G401 (cell line): ENCODE measurements at regions not wholly inside any gene's neighbourhood (a gene's known extent, or its start where the extent isn't known, plus 50 kb on each side); places are given as distances from the start of the nearest gene placed in this dataset.

ENCODE experiments used
- DNase-seq: peaks from one replicate; pipeline ENCODE4 v3.0.0-alpha.2; 2015; ENCODE audit warnings: low spot score
- in situ Hi-C: cut with HindIII; loops from 2 replicates; pipeline ENCODE4 v1.10.0; 2016; ENCODE audit warnings: low sequenced_read_pairs, mixed read lengths

DNA sequence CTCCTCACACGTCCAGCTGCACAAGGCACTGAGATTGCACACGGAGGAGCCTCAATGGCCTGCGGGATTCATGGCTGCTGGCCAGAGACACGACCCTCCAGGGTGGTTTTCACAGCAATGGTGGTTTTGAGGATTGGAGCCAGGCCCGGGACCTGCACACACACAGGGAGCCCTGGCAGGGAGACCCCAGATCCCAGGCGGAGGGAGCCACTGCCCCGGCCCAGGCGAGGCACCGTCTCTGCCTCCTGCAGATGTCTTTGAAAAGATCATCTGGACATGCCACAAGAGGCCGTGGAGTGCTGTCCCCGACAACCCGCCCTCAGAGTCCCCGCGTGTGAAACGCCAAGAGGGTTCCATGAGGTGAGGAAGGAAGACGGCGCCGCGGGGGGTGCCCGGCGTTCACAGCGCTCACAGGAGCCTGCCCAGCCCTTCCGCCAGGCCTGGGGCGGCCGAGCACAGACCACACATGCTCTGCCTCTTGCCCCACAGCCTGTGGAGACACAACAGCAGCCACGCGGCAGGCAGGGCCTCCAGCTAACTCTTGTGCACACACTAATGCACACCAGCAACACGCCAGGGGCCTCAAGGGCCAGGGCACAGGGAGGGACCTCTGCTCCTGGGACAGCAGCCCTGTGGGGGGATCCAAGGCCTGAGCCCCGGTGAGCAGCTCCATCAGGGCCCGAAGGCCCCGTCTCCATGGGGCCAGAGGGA, 72.8 kb upstream of the CTDP1 start:
- in situ Hi-C loops = no loop called here
- DNase-seq = no peak

DNA sequence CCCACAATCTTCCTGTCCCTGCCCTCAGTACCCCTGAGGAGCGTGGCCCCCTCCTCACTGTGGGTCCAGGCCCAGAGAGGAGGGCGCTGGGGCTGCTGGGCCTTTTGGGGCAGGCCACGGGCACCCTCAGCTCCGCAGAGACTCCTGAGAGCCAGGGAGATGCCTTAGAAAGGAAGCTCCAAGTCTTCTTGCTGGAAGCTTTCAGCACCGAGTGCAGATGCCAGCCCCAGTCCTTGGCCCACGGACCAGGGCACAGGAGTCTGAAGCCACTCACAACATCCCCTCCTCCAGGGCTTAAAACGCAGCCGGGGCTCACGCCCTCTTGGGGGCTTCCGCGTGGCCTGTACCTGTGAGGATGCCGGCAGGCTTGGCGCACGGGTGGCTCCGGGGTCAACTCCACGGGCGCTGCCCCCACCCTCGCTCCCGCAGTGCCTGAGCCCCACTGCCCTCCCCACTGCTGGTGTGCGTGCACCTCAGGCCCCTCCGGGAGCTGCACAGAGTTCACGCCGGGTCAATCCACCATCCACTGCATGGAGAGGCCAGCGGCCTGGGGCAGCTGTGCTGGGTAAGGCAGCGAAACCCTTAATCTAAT, 72.1 kb upstream of the CTDP1 start:
- in situ Hi-C loops = no loop called here
- no peak for DNase-seq

DNA sequence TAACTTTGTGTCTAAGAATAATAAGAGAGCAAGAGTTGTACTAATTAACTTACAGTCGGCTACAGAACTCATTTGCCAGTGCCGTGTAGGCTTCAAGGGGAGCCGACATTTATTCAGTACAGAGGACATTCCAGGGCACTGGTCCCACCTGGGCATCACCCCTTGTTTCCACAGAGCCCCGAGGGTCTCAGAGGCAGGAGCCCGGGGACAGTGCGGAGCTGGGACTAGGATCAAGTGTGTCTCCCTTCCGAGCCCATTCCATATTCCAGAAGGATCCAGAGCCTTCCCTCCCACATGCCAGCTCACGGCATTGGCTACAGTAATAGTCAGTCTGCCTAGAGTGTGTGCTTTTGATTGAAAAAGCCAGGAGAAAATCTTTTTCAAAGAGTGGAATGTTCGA, 71.5 kb upstream of the CTDP1 start:
- in situ Hi-C loops = no loop called here
- no peak for DNase-seq

DNA sequence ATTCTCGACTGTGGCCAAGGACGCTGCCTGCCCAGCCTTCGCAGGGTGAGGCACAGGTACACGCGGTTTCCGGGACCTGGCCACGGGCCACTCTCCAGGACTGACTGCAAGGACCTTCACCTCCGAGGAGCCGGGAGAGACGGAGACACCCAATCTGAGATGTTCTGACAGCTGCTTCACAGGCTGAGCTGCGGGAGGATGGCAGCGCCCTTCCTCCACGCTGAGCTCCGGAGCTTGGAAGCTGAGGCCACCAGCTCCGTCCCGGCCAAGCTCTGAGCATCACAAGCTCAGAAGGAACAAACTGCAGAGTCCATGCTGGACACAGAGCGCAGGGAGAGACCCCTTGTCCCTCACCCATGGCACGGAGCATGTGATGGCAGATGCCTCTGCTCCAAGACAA, 71.1 kb upstream of the CTDP1 start:
- in situ Hi-C loops = no loop called here
- DNase-seq = no peak

DNA sequence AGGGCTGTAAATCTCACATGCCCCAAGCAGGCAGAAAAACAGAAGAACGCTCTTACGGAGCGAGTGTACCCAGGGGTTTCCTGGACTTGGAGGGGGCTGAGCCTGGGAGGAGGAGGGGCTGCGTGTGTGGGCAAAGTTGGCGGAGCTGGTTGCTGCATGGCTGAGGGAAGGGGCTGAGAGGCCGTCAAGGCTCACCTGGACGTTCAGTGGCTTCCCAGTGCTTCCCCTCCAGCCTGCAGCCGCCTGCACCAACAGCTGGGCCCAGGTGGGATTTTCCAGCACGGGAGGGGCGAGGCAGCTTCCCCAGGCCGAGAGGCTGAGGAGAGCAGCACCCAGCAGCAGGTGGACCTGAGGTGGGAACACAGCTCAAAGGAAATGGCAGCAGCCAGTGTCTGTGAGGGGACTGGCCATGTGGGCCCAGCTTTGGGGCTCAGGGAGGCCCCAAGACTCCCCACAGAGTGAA, 70.6 kb upstream of the CTDP1 start:
- DNase-seq = no peak
- in situ Hi-C loops = no loop called here

DNA sequence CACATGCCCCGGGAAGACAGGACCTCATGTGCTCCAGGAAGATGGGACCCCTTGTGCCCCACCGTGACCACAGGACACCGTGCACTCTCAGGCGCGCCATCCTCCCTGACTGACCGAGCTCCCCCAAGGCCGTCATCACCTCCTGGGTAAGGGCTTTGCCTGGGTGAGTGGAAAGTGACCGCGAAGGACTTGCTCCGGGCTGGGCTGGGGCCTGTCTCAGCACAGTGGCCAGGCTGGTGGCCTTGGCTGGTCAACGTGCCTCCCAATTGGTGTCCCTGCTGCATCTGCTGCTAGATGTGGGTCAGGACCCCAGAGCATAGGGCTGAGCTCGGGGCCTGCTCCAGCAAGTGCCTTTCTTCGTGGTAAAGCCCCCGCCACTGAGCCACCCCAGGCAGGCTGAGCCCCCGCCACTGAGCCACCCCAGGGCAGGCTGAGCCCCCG, 69.7 kb upstream of the CTDP1 start:
- in situ Hi-C loops = no loop called here
- no peak for DNase-seq

DNA sequence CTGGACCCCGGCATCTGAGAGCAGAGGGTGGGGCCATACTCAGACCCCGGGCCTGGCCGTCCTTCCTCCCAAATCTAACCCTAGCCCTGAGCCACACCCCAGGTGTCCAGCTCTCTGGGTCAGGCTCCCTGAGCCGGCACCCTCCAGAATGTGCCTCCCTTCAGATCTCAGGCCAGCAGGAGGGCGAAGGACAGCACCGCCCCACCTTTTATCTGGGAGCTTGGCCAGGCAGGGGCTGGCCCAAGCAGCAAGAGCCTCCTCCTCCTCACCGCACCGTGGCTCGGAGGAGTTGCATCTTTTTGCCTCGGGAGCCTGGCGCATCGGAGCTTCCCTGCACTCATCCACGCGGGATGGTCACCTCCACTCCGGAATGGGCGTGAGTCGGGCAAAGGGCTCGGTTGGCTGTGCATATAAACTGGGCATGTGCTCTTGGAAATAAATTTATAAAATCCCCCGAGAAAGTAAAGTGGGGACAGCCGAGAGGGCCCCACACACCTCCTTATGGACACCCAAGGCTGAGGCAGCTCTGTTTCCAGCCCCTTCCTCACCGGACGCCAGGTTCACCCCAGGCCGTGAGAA, 69.1 kb upstream of the CTDP1 start:
- in situ Hi-C loops = no loop called here
- DNase-seq = no peak

DNA sequence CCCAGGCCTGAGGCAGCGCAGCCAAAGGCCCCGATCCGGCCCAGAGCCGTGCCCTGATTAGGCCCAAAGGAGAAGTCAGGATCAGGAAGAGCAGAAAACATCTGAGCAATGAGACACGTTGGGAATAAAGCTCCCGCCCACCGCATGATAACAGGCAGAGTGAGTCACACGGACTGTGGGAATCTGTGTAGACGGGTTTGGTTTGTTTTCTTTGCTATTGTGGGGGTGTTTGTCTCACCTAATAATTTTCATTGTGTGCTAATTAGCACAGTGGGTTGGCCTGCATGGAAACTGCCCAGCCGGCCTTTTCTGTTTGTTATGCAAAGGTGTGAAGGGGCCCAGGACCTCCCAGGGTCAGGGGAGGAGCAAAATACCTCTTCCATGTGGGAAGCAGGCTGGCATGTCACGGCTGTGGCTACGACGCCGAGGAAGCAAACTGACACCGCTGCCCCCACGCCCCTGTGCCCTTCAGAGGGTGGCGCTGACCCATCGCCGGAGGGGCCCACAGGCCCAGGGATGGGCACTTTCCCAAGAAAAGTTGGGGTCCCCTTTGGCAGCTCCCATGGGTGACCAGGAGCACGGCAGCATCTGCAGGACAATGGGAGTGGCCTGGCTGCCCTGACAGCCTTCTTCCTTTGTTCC, 68.4 kb upstream of the CTDP1 start:
- in situ Hi-C loops = no loop called here
- no peak for DNase-seq

DNA sequence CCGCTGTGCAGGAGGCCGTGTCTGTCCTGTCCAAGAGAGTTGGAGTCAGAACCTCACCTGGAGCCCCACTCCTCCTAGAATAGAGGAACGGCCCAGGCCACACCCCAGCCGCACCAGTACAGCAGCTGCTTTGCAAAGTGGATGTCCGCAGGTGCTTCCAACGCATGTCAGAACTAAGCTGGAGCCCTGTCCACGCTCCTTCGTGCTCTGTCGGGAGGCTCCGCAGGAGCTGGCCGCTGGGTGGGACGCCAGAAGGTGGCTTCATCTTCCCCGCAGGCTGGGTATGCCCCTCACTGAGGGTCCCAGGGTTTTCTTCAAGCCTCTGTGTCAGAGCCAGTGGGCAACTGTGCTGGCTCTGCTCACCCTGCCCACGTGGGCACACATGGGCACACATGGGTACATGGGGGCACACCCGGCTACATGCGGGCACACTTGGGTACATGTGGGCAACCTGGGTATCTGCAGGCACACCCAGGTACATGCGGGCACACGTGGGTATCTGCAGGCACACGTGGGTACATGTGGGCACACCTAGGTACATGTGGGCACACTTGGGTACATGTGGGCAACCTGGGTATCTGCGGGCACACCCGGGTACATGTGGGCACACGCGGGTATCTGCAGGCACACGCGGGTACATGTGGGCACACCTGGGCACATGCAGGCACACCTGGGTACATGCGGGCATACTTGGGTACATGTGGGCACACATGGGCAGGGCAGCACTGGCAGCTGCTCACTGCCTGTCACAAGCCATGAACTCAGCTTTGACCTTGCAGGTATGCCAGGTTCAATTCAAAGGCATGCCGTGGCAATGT, 67.1 kb upstream of the CTDP1 start:
- in situ Hi-C loops = no loop called here
- no peak for DNase-seq

DNA sequence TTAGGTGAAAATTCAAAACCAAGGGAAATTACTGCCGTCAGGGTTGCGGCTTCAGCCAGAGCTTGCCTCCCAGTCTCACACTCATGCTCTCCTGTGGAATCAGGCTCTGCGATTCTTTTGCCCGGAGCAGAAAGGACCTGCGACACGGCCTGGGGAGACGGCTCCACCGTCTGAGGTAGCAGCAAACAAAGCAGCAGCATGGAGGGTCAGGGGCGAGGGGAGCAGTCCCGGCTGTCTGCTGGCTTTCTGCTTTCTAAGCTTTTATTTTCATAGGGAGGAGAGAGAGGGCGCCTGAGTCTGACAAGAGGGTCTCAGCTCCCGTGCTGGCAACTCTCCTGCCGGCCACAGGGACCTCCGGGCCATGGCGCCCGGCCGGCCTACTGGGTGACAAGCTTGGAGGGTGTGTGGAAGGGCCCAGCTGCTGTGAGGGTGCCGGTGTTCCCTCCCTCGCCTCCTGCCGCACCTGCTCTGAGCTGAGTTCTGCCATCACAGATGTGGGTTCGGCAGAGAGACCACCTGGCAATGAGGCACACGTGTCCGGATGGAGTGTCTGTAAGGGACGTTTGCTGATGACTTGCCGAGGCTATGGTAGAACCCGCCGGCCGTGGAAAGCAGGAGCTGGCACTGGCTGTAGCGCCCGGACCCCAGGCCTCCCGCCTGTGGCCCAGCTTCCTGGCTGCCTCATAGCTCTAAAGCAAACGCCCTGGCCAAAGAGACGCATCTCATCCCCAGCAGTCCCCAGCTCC, 66.2 kb upstream of the CTDP1 start:
- in situ Hi-C loops = no loop called here
- no peak for DNase-seq

DNA sequence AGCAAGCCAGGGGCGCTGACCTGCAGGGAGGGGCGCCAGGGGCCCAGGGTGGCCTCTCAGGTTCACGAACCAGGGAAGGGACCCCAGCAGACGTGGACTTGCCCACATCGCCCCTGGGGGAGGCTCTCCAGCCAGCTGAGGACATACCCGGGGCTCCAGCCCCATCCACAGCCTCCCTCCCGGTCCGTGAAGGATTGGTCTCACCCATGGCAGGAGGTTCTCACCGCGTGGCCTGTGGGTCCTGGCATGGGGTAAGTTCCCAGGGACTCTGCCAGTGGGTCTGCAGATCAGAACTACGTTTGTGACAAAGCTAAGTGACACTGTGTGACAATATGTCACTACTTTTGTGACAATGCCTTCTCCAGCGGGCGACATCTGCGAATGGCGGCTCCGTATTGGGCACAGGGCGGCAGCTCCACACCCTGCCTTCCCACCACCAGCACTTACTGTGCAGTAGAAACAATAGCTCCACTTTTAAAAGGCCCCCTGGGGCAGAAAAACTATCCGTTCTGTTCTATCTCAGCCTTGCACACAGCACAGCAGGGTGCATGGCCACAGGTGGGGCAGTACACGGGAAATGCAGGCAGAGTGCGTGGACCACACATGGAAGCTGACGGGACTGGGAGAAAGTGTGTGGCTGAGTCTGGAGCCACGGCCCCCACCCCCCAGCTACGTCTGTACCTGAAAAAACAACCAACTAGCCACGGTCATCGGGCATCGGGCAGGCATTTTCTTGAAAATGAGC, 65.2 kb upstream of the CTDP1 start:
- DNase-seq = no peak
- in situ Hi-C loops = no loop called here

DNA sequence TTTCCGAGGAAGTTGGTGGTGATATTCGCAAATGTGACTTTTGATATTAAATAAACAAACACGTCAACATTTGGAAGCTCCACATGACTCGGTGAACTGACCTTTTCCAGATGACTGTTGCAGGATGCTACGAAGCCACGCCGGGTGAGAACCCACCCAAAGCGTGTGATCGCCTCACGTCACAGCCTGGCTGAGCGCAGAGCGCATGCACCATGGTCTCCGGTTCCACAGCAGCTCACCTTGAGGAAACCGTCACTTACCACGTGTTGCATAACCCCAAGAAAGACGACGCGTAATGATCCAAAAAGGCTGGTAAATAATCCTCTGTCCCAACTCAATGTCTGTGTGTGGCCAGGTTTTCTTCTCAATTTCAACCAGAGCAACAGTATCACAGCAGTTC, 64.5 kb upstream of the CTDP1 start:
- no peak for DNase-seq
- in situ Hi-C loops = no loop called here

DNA sequence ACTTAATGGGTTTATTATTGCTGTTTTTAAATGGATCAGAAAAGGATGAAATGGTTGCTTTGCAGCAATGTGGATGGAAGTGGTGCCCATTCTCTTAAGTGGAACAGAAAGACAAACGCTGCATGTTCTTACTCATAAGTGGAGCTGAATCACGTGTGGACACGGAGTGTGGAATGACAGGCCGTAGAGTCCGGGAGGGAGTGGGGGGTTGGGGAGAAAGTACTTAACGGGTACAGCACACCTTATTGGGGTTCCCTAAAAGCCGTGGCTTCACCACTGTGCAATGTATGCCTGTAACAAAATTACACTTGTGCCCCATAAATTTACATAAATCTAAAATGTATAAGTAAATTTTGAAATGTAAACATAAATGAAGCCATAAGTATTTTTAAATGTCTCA, 64.0 kb upstream of the CTDP1 start:
- in situ Hi-C loops = no loop called here
- no peak for DNase-seq

DNA sequence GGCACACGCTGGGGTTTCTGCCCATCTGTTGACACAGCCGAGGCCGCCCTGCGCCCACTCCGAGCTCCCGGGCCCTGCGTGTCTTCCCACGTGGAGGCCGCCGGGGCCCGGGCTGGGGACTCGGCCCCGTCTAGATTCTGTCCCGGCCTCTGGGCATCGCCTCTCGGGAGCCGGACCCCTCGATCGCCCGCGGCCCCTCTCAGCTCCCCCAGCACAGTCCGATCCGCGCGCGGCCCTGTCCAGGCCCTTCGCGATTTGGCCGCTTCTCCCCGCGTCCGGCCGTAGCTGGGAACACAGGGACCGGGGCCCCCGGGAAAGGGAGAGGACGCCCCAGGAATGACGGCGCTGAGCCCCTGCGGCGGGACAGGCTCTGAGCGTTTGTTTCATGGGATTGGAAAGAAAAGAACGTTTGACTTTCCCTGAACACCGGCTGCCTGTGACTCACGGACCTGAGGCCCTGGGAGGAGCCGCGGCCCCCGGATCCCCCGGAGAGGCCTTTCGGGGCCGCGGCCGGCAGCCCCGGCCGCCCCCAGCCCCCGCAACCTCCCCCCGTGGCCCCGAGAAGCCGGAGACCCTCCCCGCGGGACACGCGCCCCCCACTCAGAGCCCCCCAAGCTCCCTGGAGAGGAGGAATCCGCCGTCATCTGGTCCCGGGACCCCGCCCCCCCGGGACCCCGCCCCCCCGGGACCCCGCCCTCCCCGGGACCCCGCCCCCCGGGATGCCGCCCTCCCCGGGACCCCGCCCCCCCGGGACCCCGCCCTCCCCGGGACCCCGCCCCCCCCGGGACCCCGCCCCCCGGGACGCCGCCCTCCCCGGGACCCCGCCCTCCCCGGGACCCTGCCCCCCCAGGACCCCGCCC, 62.7 kb upstream of the CTDP1 start:
- in situ Hi-C loops = no loop called here

DNA sequence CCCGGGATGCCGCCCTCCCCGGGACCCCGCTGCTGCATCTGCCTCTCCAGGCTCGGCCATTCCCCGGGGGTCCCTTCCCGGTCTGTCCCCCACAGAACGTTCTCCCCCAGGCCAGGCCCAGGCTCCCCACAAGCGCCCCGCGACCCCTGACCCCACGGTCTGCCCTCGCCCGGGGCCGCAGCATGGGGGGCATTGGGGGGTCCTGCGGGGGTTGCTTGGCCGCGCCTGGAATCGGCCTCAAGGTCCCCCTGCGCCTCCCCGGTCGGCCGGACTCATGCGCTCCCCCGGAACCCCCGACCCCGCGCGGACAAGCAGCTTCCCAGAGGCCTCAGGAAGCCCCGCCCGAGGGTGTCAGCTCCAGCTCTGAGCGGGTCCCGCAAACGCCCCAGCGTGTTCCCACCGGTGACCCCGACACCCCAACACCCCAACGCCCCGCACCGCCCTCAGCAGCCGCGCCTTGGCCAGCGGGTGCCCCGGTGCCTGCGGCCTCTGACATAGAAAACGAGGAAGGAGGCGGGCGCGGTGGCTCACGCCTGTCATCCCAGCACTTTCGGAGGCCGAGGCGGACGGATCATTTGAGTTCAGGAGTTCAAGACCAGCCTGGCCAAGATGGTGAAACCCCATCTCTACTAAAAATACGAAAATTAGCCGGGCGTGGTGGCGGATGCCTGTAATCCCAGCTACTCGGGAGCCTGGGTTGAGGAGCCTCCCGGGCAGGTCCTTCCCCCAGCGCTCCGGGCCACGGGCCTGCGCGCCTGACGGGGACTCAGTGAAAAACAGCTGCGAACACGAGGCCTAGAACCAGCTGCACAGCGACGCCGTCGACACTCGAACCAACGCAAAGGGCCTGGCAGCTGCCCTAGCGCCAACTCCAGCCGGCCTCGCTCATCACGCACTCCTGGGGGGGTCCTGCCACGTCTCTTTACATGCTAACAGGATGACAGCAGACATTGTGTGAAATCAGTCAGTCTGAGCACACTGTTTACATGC, 61.8 kb upstream of the CTDP1 start:
- DNase-seq = no peak
- in situ Hi-C loops = no loop called here

More for the DNA sequence above, 62.7 kb upstream of the CTDP1 start:
- no peak for DNase-seq

DNA sequence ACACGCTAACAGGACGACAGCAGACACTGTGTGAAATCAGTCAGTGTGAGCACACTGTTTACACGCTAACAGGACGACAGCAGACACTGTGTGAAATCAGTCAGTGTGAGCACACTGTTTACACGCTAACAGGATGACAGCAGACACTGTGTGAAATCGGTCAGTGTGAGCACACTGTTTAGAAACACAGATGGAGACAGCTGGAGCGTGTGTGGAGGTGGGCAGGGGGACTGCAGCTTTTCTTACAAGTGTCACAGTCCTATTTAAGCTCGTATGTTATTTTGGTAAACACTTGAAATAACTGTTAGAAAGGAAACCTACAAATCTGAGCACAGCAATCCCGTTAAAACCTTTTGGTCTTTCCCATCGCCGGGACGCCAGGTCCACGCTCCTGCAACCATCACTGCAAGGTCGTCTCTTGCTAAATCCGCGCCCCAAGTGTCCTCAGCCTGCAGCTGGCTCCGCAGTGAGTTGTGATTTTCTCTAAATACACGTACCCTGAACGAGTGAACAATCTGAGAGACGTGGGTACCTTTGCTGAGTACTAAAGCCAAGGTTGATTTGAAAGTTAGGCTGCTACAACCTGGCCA, 58.9 kb upstream of the CTDP1 start:
- in situ Hi-C loops = no loop called here
- no peak for DNase-seq
